Astrocyte (in vitro differentiated cells and primary cell): ENCODE measurements at regions not wholly inside any gene's neighbourhood (a gene's known extent, or its start where the extent isn't known, plus 50 kb on each side); places are given as distances from the start of the nearest gene placed in this dataset.

Source experiments
- DNase-seq: peaks from one replicate; pipeline ENCODE4 v3.0.0-alpha.2; 2010; ENCODE audit warnings: low read depth
- FAIRE-seq: peaks from 2 replicates; lab custom pipeline; 2011; peaks lifted over from hg19 to GRCh38; lab: Jason Lieb, UNC
- H2AFZ ChIP-seq: 2 replicates; pipeline ENCODE4 v1.6.0; 2012; ENCODE audit warnings: low read depth, low read length, inconsistent platforms
- H3K27ac ChIP-seq: 2 replicates; pipeline ENCODE4 v1.5.1; 2011; ENCODE audit warnings: low read depth, low read length, inconsistent platforms
- H3K27me3 ChIP-seq: 2 replicates; pipeline ENCODE4 v1.6.0; 2011; ENCODE audit warnings: low read length, inconsistent platforms; ENCODE audit not compliant: insufficient read depth
- H3K36me3 ChIP-seq: 2 replicates; pipeline ENCODE4 v1.5.1; 2011; ENCODE audit warnings: low read length, inconsistent platforms; ENCODE audit not compliant: insufficient read depth
- H3K4me1 ChIP-seq: 2 replicates; pipeline ENCODE4 v1.5.1; 2011; ENCODE audit warnings: low read length, inconsistent platforms; ENCODE audit not compliant: insufficient read depth
- H3K4me2 ChIP-seq: 2 replicates; pipeline ENCODE4 v1.6.0; 2012; ENCODE audit warnings: low read length, inconsistent platforms
- H3K4me3 ChIP-seq: 2 replicates; pipeline ENCODE4 v1.5.1; 2011; ENCODE audit warnings: low read depth, mild to moderate bottlenecking, low read length, inconsistent platforms; ENCODE audit not compliant: insufficient read depth
- H3K79me2 ChIP-seq: 2 replicates; pipeline ENCODE4 v1.6.0; 2012; ENCODE audit warnings: mild to moderate bottlenecking, low read length, inconsistent platforms; ENCODE audit not compliant: insufficient read depth
- H3K9ac ChIP-seq: 2 replicates; pipeline ENCODE4 v1.6.0; 2012; ENCODE audit warnings: mild to moderate bottlenecking, low read length, inconsistent platforms
- H3K9me3 ChIP-seq: 2 replicates; pipeline ENCODE4 v1.5.1; 2012; ENCODE audit warnings: low read depth, mild to moderate bottlenecking, low read length, inconsistent platforms; ENCODE audit not compliant: insufficient read depth
- H4K20me1 ChIP-seq: 2 replicates; pipeline ENCODE4 v1.6.0; 2012; ENCODE audit warnings: low read length, inconsistent platforms; ENCODE audit not compliant: insufficient read depth
- H3K27ac Mint-ChIP-seq: one replicate; pipeline ENCODE4 v1.8.0; 2021; ENCODE audit warnings: mild to moderate bottlenecking, mixed read lengths; ENCODE audit not compliant: unreplicated experiment
- H3K27me3 Mint-ChIP-seq: one replicate; pipeline ENCODE4 v1.8.0; 2021; ENCODE audit warnings: low read depth, mixed read lengths; ENCODE audit not compliant: unreplicated experiment
- H3K36me3 Mint-ChIP-seq: one replicate; pipeline ENCODE4 v1.8.0; 2021; ENCODE audit warnings: low read depth, mixed read lengths; ENCODE audit not compliant: unreplicated experiment
- H3K4me1 Mint-ChIP-seq: one replicate; pipeline ENCODE4 v1.8.0; 2021; ENCODE audit warnings: low read depth, mixed read lengths; ENCODE audit not compliant: unreplicated experiment
- H3K4me3 Mint-ChIP-seq: one replicate; pipeline ENCODE4 v1.8.0; 2021; ENCODE audit warnings: mild to moderate bottlenecking, moderate library complexity, mixed read lengths; ENCODE audit not compliant: unreplicated experiment
- H3K9me3 Mint-ChIP-seq: one replicate; pipeline ENCODE4 v1.8.0; 2021; ENCODE audit warnings: mild to moderate bottlenecking, mixed read lengths; ENCODE audit not compliant: unreplicated experiment
- CTCF ChIP-seq: IDR thresholded peaks from 2 replicates; pipeline ENCODE4 v1.5.1; 2011; ENCODE audit warnings: low read depth, mild to moderate bottlenecking, inconsistent platforms, low read length, moderate library complexity; ENCODE audit not compliant: insufficient read depth
- EZH2 ChIP-seq: IDR thresholded peaks from 2 replicates; pipeline ENCODE4 v1.6.1; 2012; ENCODE audit warnings: mild to moderate bottlenecking, low read length, inconsistent platforms; ENCODE audit not compliant: insufficient read depth

- peaks cover 9% of the 10 kb centered on the region for H3K9me3 Mint-ChIP-seq
- H3K4me3 Mint-ChIP-seq, result no peak overlapping the region
- no peak overlapping the region for H3K4me3 ChIP-seq
- no peak overlapping the region for H3K9ac ChIP-seq
- H3K36me3 Mint-ChIP-seq, result no peaks in the 10 kb centered on the region
- H3K9me3 ChIP-seq, result peaks cover 18% of the 10 kb centered on the region
- no peak overlapping the region for H2AFZ ChIP-seq
- no peak for FAIRE-seq
- H3K36me3 ChIP-seq, result no peaks in the 10 kb centered on the region
- no peak for DNase-seq
- no peaks in the 10 kb centered on the region for H3K4me1 ChIP-seq
- H3K27ac Mint-ChIP-seq, result no peak overlapping the region
- H3K27me3 Mint-ChIP-seq, result no peaks in the 10 kb centered on the region
- H3K27ac ChIP-seq, result no peak overlapping the region
- H4K20me1 ChIP-seq, result no peaks in the 10 kb centered on the region
- H3K4me2 ChIP-seq, result no peak overlapping the region
- H3K4me1 Mint-ChIP-seq, result no peaks in the 10 kb centered on the region
- H3K27me3 ChIP-seq, result no peaks in the 10 kb centered on the region
- no peaks in the 10 kb centered on the region for H3K79me2 ChIP-seq
- TF ChIP-seq EZH2 (no peak), CTCF (no peak)
Measured at GRCh38 chr12:130226771-130227170, 64.5 kb downstream of the FZD10 start.

GRCh38 chr12:130227641-130228040, 65.4 kb downstream of the FZD10 start:
- FAIRE-seq, result no peak
- H3K36me3 ChIP-seq, result no peaks in the 10 kb centered on the region
- Mint-ChIP-seq H3K36me3 (no peaks in the 10 kb centered on the region), H3K4me3 (no peak overlapping the region), H3K27ac (no peak overlapping the region), H3K9me3 (peaks cover 9% of the 10 kb centered on the region), H3K27me3 (no peaks in the 10 kb centered on the region), H3K4me1 (no peaks in the 10 kb centered on the region)
- DNase-seq, result no peak
- no peaks in the 10 kb centered on the region for H3K4me1 ChIP-seq
- no peak for TF ChIP-seq EZH2
- H3K27me3 ChIP-seq, result no peaks in the 10 kb centered on the region
- H2AFZ ChIP-seq, result no peak overlapping the region
- H3K9ac ChIP-seq, result no peak overlapping the region
- no peak overlapping the region for H3K4me3 ChIP-seq
- no peaks in the 10 kb centered on the region for H3K79me2 ChIP-seq
- peaks cover 18% of the 10 kb centered on the region for H3K9me3 ChIP-seq
- no peak overlapping the region for H3K27ac ChIP-seq
- no peaks in the 10 kb centered on the region for H4K20me1 ChIP-seq
- H3K4me2 ChIP-seq, result no peak overlapping the region

GRCh38 chr12:130236446-130236845, 74.2 kb downstream of the FZD10 start:
- no peak overlapping the region for H3K27ac Mint-ChIP-seq
- H3K27me3 Mint-ChIP-seq, result no peaks in the 10 kb centered on the region

More at GRCh38 chr12:130236446-130236845, 74.2 kb downstream of the FZD10 start:
- no peaks in the 10 kb centered on the region for H3K4me1 ChIP-seq
- H3K27ac ChIP-seq, result no peak overlapping the region
- H3K27me3 ChIP-seq, result no peaks in the 10 kb centered on the region
- FAIRE-seq (no peak), DNase-seq (no peak)
- no peaks in the 10 kb centered on the region for H4K20me1 ChIP-seq
- H3K4me3 ChIP-seq, result no peak overlapping the region
- no peak overlapping the region for H3K4me3 Mint-ChIP-seq
- no peaks in the 10 kb centered on the region for H3K36me3 Mint-ChIP-seq
- H3K36me3 ChIP-seq, result no peaks in the 10 kb centered on the region
- H3K9me3 ChIP-seq, result no peaks in the 10 kb centered on the region
- H3K4me1 Mint-ChIP-seq, result no peaks in the 10 kb centered on the region
- H3K9ac ChIP-seq, result no peak overlapping the region
- no peak overlapping the region for H2AFZ ChIP-seq
- TF ChIP-seq CTCF, result no peak
- TF ChIP-seq EZH2, result no peak
- H3K4me2 ChIP-seq, result no peak overlapping the region
- no peaks in the 10 kb centered on the region for H3K79me2 ChIP-seq
- peaks cover 13% of the 10 kb centered on the region for H3K9me3 Mint-ChIP-seq
